ENCODE measurements at regions not wholly inside any gene's neighbourhood (a gene's known extent, or its start where the extent isn't known, plus 50 kb on each side); places are given as distances from the start of the nearest gene placed in this dataset.

DNA sequence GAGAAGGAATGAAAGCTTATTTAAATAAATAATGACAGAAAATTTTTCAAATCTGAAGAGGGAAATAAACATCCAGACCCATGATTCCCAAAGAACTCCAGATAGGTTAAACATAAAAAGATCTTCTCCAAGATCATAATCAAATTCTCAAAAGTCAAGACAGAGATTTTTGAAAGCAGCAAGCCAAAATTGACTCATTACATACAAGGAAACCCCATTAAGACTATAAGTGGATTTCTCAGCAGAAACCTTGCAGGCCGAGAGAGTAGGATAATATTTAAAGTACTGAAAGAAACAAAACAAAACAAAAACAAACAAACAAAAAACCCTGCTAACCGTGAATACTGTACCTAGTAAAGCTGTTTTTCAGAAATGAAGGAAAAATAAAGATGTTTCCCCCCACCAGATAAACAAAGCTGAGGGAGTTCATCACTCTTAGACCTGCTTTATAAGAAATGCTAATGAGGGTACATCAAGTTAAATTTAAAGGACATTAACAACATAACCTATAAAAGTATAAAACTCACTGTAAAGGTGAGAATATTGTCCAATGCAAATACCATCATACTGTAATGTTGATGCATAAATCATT is 412.2 kb downstream of the INSC start:
- H3K27me3 Mint-ChIP-seq (ENCODE audit: insufficient read depth, low read depth, poor library complexity) = no peaks in the 10 kb centered on the region
- Histone ChIP-seq H3K27me3 (ENCODE audit: insufficient read depth) (no peaks in the 10 kb centered on the region), H3K79me2 (replicated peaks; ENCODE audit: insufficient read depth) (no peaks in the 10 kb centered on the region), H3K9me2 (ENCODE audit: insufficient read depth) (peaks cover 6% of the 10 kb centered on the region; the same call in 1 of the 2 replicates), H3K4me1 (ENCODE audit: insufficient read depth) (no peaks in the 10 kb centered on the region), H2AFZ (no peak overlapping the region), H3K4me3 (no peak overlapping the region), H3K36me3 (ENCODE audit: insufficient read depth) (no peaks in the 10 kb centered on the region), H3K27ac (ENCODE audit: low read depth) (no peak overlapping the region), H3F3A (replicated peaks; ENCODE audit: low read depth) (no peaks in the 10 kb centered on the region), H4K20me1 (replicated peaks; ENCODE audit: insufficient read depth) (no peaks in the 10 kb centered on the region), H3K4me2 (no peak overlapping the region)
- ATAC-seq (no peak), DNase-seq (ENCODE audit: low spot score) (no peak)
- TF ChIP-seq EZH2 (IDR thresholded peaks at IDR 0.05; ENCODE audit: low read depth, unreplicated experiment) (no peak), ZNF114 (CRISPR knock-in tag; IDR thresholded peaks at IDR 0.05) (no peak), STAT1 (IDR thresholded peaks at IDR 0.05; ENCODE audit: unreplicated experiment) (no peak), CREB1 (CRISPR knock-in tag; IDR thresholded peaks at IDR 0.05; ENCODE audit: low read depth) (no peak), JUNB (IDR thresholded peaks at IDR 0.05; ENCODE audit: unreplicated experiment) (no peak), POLR2AphosphoS5 (IDR thresholded peaks at IDR 0.05; ENCODE audit: low read depth) (no peak), NANOG (IDR thresholded peaks at IDR 0.05; ENCODE audit: borderline replicate concordance) (no peak), EZH2phosphoT487 (IDR thresholded peaks at IDR 0.05; ENCODE audit: unreplicated experiment) (no peak), ZNF331 (CRISPR knock-in tag; IDR thresholded peaks at IDR 0.05; ENCODE audit: low read depth) (no peak)
- TF ChIP-seq, protein P1, sequence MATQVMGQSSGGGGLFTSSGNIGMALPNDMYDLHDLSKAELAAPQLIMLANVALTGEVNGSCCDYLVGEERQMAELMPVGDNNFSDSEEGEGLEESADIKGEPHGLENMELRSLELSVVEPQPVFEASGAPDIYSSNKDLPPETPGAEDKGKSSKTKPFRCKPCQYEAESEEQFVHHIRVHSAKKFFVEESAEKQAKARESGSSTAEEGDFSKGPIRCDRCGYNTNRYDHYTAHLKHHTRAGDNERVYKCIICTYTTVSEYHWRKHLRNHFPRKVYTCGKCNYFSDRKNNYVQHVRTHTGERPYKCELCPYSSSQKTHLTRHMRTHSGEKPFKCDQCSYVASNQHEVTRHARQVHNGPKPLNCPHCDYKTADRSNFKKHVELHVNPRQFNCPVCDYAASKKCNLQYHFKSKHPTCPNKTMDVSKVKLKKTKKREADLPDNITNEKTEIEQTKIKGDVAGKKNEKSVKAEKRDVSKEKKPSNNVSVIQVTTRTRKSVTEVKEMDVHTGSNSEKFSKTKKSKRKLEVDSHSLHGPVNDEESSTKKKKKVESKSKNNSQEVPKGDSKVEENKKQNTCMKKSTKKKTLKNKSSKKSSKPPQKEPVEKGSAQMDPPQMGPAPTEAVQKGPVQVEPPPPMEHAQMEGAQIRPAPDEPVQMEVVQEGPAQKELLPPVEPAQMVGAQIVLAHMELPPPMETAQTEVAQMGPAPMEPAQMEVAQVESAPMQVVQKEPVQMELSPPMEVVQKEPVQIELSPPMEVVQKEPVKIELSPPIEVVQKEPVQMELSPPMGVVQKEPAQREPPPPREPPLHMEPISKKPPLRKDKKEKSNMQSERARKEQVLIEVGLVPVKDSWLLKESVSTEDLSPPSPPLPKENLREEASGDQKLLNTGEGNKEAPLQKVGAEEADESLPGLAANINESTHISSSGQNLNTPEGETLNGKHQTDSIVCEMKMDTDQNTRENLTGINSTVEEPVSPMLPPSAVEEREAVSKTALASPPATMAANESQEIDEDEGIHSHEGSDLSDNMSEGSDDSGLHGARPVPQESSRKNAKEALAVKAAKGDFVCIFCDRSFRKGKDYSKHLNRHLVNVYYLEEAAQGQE (IDR thresholded peaks at IDR 0.05; ENCODE audit: unreplicated experiment) = no peak
- TF ChIP-seq, protein P2, sequence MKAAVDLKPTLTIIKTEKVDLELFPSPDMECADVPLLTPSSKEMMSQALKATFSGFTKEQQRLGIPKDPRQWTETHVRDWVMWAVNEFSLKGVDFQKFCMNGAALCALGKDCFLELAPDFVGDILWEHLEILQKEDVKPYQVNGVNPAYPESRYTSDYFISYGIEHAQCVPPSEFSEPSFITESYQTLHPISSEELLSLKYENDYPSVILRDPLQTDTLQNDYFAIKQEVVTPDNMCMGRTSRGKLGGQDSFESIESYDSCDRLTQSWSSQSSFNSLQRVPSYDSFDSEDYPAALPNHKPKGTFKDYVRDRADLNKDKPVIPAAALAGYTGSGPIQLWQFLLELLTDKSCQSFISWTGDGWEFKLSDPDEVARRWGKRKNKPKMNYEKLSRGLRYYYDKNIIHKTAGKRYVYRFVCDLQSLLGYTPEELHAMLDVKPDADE (IDR thresholded peaks at IDR 0.05) = no peak
- TF ChIP-seq, protein P3, sequence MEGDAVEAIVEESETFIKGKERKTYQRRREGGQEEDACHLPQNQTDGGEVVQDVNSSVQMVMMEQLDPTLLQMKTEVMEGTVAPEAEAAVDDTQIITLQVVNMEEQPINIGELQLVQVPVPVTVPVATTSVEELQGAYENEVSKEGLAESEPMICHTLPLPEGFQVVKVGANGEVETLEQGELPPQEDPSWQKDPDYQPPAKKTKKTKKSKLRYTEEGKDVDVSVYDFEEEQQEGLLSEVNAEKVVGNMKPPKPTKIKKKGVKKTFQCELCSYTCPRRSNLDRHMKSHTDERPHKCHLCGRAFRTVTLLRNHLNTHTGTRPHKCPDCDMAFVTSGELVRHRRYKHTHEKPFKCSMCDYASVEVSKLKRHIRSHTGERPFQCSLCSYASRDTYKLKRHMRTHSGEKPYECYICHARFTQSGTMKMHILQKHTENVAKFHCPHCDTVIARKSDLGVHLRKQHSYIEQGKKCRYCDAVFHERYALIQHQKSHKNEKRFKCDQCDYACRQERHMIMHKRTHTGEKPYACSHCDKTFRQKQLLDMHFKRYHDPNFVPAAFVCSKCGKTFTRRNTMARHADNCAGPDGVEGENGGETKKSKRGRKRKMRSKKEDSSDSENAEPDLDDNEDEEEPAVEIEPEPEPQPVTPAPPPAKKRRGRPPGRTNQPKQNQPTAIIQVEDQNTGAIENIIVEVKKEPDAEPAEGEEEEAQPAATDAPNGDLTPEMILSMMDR (conservative IDR thresholded peaks at IDR 0.05; ENCODE audit: low read depth in 2 of 2) = no peak
- TF ChIP-seq, protein P4, sequence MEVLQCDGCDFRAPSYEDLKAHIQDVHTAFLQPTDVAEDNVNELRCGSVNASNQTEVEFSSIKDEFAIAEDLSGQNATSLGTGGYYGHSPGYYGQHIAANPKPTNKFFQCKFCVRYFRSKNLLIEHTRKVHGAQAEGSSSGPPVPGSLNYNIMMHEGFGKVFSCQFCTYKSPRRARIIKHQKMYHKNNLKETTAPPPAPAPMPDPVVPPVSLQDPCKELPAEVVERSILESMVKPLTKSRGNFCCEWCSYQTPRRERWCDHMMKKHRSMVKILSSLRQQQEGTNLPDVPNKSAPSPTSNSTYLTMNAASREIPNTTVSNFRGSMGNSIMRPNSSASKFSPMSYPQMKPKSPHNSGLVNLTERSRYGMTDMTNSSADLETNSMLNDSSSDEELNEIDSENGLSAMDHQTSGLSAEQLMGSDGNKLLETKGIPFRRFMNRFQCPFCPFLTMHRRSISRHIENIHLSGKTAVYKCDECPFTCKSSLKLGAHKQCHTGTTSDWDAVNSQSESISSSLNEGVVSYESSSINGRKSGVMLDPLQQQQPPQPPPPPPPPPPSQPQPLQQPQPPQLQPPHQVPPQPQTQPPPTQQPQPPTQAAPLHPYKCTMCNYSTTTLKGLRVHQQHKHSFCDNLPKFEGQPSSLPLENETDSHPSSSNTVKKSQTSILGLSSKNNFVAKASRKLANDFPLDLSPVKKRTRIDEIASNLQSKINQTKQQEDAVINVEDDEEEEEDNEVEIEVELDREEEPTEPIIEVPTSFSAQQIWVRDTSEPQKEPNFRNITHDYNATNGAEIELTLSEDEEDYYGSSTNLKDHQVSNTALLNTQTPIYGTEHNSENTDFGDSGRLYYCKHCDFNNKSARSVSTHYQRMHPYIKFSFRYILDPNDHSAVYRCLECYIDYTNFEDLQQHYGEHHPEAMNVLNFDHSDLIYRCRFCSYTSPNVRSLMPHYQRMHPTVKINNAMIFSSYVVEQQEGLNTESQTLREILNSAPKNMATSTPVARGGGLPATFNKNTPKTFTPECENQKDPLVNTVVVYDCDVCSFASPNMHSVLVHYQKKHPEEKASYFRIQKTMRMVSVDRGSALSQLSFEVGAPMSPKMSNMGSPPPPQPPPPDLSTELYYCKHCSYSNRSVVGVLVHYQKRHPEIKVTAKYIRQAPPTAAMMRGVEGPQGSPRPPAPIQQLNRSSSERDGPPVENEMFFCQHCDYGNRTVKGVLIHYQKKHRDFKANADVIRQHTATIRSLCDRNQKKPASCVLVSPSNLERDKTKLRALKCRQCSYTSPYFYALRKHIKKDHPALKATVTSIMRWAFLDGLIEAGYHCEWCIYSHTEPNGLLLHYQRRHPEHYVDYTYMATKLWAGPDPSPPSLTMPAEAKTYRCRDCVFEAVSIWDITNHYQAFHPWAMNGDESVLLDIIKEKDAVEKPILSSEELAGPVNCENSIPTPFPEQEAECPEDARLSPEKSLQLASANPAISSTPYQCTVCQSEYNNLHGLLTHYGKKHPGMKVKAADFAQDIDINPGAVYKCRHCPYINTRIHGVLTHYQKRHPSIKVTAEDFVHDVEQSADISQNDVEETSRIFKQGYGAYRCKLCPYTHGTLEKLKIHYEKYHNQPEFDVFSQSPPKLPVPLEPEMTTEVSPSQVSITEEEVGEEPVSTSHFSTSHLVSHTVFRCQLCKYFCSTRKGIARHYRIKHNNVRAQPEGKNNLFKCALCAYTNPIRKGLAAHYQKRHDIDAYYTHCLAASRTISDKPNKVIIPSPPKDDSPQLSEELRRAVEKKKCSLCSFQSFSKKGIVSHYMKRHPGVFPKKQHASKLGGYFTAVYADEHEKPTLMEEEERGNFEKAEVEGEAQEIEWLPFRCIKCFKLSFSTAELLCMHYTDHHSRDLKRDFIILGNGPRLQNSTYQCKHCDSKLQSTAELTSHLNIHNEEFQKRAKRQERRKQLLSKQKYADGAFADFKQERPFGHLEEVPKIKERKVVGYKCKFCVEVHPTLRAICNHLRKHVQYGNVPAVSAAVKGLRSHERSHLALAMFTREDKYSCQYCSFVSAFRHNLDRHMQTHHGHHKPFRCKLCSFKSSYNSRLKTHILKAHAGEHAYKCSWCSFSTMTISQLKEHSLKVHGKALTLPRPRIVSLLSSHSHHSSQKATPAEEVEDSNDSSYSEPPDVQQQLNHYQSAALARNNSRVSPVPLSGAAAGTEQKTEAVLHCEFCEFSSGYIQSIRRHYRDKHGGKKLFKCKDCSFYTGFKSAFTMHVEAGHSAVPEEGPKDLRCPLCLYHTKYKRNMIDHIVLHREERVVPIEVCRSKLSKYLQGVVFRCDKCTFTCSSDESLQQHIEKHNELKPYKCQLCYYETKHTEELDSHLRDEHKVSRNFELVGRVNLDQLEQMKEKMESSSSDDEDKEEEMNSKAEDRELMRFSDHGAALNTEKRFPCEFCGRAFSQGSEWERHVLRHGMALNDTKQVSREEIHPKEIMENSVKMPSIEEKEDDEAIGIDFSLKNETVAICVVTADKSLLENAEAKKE (CRISPR knock-in tag; IDR thresholded peaks at IDR 0.05) = no peak
- no peak overlapping the region for H3K4me3 Mint-ChIP-seq
- H3K36me3 Mint-ChIP-seq (ENCODE audit: low read depth) = peaks cover 17% of the 10 kb centered on the region
- H3K9me3 Mint-ChIP-seq = peaks cover 27% of the 10 kb centered on the region
- H3K4me1 Mint-ChIP-seq = no peaks in the 10 kb centered on the region
- H3K27ac Mint-ChIP-seq = no peak overlapping the region
